ENCODE measurements at regions not wholly inside any gene's neighbourhood (a gene's known extent, or its start where the extent isn't known, plus 50 kb on each side); places are given as distances from the start of the nearest gene placed in this dataset.
A peak's percentile ranks its signal among the peaks of the same experiment; 100 is the strongest.
"Not testable (repeated sequence)": the region's sequence is repeated elsewhere in the genome, so short reads cannot be mapped to it uniquely, and the experiment has no call there.

DNA sequence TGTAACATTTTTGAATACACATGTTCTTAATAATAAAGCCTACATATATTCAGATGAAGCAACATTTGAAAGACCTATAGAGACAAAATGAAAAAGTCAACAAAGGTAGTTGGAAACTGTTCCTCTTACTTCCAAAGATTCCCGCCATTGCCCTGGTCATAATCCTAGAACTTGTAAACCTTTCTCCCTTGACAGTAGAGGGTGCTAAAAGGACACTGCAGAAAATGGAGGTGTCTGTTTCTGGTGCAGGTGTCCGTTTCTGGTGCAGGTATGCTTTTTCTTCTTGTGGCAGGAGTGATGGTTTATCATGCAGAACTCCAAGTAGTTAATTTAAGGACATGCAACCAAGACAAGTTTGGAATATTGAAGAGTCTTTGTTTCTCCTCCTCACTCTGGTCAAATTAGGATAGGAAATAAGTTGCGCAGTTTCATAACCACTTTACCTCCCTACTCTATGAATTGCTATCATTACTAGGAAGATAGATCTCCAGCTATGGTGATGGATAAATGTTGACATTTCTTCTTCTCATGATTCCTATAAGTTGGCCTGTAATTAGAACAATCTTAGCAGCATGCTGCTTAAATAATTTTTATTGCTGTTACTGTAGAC is 56.0 kb upstream of the FAM174A start:
- no peak for DNase-seq

DNA sequence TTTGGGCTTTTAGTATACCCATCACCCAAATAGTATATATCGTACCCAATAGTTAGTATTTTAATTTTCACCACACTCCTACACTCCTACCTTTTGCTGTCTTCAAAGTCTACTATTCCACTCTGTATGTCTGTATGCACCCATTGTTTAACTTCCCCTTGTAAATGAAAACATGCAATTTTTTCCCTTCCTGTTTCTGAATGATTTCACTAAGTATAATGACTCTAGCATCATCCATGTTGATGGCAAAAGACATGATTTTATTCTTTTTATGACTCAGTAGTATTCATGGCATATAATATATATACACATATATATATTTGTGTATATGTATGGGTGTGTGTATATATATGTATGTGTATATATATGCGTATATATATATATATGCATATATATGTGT is 63.1 kb upstream of the FAM174A start:
- DNase-seq: no peak

DNA sequence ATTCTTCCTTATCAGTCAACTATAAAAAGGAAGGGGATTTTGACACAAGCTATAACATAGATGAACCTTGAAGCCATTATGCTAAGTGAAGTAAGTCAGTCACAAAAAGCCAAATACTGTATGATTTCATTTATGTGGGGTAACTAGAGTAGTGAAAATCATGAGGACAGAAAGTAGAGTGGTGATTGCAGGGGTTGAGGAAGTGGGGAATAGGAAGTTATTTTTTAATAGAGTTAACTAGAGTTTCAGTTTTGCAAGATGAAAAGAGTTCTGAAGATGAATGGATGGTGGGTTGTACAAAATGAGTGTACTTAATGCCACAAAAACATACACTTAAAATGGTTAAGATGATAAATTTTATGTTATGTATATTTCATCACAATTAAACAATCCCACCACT is 65.4 kb upstream of the FAM174A start:
- no peak for DNase-seq

DNA sequence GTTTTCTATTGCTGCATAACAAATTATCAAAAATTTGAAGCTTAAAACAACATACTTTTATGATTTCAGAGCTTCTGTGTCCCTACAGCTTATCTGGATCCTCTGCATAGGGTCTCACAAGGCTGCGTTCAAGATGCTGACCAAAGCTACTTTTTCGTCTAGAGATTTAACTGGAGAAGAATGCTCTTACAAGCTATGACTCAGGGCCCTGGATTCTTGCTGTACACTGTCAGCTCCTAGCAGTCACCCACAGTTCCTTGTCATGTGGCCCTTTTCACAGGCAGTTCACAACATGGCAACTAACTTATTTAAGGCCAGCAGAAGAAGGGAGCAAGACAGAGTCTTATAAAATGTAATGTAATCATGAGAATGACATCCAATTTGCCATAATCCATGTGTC is 70.8 kb upstream of the FAM174A start:
- no peak for DNase-seq

DNA sequence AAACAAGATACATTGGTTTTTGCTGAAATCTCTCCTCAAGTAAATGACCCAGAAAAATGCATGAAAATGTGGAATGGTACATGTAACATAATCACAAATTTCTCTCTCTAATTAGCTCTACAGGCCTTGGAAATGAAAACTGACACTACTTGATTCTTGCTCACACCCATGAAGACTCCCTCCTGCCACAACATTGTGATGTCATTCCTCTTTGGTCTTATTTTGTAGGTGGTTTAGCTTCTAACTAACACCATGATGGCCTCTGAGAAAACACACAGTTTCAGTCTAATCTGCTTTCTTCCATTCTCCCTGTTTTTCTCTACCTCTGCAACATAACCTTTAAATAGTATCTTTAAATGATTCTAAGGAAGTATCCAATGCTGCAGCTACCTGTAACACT is 78.6 kb upstream of the FAM174A start:
- DNase-seq: no peak

DNA sequence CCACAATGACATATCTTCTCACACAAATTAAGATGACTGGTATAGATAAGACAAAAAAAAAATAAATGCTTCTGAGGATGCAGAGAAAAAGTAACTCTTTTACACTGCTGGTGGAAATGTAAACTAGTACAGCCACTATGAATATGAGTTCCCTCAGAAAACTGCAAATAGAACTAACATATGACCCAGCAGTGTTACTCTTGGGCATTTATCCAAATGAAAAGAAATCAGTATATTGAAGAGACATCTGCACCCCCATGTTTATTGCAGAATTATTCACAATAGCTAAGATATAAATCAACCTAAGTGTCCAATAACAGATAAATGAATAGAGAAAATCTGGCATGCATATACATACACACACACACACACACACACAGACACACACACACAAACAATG is 83.0 kb upstream of the FAM174A start:
- no peak for DNase-seq

DNA sequence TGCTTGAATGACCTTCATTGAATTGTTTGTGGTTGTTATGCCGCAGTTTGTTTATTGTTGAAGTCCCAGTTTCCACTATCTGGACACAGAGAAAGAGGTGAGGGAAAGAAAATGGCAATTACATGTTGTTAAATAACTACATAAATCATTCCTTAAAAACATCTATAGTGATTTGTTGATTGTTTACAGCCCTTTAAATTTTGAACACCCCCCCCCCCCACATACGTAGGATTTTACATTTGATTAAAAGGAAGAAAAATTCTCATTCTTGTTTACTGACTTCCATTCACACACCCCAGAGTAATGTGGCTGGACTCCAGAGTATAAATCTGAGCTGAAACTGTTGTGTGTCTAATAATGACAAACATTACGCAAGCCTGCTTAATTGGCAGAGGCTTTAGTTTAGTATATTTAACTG is 87.1 kb upstream of the FAM174A start:
- DNase-seq: no peak

DNA sequence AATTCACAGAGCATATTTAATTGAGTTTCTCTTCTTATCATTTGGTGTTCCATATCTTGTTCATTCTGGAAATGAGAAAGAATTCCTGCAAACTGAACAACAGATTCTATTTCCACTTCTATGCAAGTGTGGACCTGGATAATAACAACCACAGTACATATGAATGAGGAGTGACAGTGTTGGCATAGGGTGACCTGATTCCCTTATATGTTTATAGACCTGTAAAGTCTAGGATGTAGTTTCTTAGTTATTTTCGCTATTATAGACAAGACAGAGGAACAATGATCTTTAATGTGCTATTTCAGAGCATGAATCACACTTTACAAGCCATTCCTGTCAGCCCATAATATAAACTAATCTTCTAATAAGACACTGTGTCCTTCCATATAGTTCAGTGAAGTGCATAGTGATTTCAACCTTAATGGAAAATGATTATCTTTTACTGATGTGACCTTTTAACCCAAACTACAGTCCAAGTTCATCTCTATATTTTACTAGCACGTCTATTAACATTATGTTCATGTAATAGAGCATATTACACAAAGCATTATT is 88.2 kb upstream of the FAM174A start:
- DNase-seq: no peak

DNA sequence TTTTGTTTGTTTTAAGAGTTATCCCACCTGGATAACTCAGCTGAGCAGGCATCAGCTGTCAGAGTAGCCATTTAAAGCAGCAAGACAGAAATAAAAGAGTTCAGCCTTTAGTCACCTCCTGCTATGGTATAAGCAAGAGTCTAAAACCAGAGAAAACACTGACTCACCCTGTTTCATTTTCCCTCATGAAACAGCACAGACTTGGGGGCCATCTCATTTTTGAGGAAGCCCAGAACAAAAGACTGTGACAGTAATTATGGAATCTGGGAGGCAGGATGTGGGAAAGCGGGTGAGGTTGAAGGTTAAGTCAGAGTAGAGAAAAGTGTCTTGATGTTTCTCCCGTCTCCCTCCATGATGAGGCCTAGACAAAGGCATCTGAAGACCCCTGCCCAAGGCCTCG is 90.2 kb upstream of the FAM174A start:
- no peak for DNase-seq

DNA sequence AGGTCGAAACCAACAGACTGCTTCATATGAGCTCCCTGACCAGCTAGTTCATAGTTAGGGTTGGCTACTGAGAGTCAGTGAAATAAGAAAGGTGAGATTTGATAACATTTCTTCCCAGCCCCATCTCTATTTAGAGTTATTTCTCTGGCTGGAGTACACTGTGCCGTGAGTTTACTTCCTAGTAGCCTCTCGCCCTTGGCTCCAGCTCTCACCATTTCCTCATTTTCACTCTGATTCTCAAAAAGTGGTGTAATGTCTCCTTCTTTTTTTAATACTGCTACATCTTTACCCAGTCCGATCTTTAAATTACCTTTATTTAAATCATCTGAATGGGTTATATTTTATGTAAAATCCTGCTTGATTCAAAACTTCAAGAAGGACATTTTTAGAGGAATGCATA is 100.4 kb upstream of the FAM174A start:
- DNase-seq: no peak

DNA sequence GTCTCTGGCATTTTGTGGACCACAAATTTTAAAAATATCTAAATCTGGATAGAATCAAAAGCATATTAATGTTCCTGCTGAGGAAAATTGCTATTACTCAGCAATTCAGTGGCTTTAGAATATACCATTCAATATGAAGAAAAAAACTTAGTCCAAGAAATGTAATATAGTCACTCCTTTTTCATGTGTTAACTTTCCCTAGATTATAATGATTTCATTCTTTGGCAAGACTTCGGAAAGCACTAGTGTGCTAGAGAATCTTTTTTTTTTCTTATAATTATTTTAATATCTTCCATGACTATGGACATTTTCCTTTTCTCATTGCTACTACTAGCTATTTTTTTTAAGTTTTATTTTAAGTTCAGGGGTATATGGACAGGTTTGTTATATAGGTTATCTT is 102.4 kb upstream of the FAM174A start:
- DNase-seq: no peak

DNA sequence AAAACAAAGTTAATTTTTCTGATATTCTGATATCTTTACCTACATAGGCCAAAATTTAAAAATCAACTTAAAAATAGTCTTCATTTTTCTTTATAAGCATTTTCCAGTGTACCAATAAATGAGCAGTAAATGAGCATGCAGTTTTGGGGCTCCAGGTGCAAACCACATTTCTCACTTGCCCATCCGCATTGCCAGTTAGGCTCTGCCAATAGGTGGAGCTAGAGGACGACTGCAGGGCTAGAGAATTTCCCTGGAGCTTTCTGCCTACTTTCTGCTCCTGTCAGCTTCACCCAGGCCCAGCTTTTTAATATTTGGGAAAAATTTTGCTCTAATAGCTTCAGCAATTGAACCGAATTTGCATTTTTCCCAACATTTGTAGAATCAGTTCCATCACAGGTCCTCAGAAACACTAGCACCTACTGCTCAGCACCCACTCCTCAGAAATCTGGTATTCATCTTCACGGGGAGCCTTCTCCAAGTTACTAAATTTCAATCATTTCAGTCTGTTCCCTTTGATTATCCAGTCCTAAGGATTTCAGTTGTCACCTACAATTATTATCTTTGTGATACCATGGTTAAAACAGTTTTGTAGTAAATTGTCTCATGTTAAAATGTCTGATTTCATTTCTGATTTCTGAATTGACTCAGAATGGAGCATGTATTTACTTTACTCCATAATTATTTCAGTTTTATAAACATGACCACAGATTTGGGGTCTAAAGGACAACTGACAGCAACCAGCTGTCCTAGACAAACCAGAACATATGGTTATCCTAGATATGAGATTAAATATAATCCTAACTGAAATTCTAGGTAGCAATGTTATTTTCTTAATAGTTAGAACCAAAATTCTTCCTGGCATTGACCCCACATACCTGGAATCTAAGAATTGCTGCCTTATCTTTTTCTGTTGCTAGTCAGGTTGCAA is 104.6 kb upstream of the FAM174A start:
- DNase-seq: peak; percentile 52

DNA sequence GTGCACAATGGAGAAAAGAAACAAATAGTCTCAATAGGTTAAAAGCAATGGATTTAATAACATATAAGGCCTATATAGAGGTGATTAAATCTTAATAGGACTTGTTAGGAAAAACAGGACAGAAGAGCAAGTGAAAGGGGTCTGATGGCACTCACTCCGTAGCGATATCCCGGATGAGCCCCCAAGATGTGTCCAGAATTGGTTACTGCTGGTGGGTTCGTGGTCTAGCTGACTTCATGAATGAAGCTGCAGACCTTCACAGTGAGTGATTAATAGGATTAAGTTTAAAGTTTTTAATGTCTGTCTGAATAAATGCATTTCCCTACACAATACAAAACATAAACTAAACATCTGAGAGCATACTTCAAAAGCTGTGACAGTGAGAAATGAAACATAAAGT is 110.4 kb upstream of the FAM174A start:
- DNase-seq: no peak

DNA sequence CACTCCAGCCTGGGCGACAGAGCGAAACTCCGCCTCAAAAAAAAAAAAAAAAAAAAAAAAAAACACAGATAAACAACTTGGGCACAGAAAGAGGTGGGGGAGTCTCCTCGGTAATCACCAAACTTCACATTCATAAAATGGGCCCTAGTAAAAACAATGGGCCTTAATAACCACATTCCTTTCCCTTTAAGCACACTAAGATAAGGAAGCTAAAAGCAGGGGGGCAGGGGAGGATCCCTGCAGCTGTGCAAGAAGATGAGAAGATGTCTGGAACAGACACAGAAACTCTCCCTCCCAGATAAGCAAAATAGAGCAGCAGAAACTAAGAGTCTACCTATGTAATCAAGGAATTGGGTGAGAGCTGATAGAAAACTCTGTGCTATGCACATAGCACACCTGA is 111.2 kb upstream of the FAM174A start:
- DNase-seq: no peak

DNA sequence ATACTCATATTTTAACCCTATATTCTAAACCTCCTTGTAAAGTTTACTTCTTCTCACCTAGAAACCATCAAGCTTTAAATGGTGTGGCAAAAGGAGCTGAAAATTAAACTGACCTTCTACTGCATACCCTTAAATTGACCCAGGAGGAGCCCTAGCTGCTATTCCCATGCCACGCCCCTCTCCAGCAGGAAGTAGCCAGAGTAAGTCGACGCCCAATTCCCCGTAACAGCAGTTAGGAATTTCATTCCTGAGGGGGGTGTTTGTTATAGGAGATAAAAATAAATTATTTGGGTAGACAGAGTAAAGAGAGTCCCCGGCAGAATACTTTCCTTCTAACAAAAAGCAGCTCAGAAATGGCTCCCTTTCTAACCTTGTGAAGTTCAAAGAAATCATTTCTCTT is 111.8 kb upstream of the FAM174A start:
- no peak for DNase-seq

DNA sequence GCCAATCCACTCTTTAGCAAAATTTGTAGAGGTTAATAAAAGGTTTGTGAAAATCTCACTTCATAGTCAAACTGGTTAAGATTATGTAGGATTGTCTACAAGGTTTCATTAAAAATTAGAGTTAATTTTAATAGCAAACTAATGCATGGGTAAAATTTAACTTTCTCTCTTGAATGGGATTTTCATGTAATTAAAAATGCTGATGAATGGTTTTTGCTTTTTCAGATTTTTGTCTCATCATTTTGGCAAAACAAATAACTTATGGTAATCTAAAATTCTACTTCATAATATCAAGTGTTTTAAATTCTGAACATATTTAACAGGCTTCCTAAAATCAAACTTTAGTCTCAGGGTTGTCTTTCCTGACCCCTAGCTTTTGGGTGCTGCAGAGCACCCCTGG is 113.8 kb upstream of the FAM174A start:
- no peak for DNase-seq

DNA sequence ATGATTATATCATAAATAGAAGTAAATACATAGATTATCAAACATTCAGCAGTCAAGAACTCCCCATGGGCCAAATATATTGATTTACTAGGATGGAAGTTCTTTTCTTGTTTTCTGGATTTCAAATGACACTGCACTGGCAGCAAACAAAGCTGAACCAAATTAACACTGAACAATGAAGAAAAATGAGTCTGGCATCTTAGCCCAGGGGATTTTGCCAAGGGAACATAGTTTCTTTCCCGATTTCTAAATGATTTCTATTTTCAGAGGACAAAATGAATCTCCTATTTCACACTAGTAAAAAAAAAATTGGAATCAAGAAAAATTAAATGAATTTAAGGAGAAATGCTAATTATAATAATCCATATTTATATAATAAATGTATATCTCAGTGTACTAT is 116.9 kb upstream of the FAM174A start:
- DNase-seq: no peak

DNA sequence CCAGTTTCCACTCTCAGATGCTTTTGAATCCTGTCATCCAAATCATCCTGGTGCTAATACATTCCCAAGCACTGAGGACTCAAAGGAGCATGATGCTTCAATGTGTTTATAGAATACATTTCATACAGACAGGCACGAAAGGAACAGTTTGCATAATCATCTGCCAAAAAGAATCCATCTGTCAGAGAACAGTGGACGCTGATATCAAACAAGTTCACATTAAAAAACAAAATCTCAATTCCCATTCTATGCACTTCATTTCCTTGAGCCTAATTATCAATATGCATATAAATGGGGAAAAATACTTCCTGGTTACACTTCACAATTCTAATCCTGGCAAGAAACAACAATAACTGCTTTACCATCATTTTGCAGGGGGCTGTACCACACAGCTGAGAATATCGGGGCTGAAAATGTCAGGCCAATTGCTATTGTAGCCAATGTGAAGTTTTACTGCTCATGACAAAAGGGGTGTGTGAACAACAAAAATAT is 125.5 kb upstream of the FAM174A start:
- DNase-seq: no peak

DNA sequence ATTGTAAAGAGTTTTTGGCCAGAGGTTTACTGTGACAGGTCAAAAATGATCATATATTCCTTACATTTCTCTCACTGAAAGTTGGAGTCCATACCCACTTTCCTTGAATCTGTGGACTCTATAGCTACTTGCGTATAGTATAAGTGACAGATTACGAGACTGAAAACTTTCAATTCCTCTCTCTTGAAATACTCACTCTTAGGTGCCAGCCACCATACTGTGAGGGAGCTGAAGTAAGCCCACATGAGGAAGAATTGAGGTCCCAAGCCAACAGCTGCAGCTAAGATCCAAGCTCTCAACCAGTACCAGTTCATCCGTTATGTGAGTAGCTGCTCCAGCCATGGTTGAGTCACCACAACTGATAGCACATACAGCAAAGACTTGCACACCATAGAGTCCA is 128.1 kb upstream of the FAM174A start:
- no peak for DNase-seq

DNA sequence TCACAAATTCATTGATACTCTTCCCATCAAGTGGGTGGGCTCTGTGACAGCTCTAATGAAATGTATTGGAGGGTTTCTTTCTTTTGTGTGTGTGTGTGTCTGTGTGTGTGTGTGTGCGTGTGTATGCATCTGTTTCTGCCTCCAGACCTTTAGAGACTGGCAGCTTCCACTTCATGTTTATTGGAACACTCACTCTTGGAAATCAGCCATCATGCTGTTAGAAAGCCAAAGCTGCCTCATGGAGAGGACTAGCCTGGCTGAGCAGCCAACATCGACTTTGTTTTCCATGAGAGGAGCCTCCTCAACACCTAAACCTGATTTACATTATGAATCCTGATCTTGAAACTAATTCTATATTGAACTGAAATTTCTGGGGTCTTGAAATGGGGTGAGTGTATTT is 128.5 kb upstream of the FAM174A start:
- DNase-seq: no peak

DNA sequence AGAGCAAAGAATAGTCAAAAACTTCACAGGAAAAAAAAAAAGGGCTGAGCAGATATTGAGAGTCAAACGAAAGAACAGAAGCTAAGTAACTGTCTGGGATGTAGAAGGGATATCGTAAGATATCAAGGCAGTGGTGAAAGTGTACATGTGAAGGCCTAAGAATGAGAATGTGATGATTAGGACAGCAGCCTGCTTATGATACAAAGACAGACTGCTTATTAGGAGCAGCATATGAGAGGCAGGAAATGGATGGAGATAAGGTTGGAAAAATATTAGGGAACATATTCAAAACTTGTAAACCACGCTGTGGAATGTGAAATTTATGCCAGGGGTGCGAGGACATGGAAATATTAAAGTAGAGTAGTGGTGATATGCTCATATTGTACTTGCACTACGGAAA is 133.1 kb upstream of the FAM174A start:
- DNase-seq: no peak

DNA sequence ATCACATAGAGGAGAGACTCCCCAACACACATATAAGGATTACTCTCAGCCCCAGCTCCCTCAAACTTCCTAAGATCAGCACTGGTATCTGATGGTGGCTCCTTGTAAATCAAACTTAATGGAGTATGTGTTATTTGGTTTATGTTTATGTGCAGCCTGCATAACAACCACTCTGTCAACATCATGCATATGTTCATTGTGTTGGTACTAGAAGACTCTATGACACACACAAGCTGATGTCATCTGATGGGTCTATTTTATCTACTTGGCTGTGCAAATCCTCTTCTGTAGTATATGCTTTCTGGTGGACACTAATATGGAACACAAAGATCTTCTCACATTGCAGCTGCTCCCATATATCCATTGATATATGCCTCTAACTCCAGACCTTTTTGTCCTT is 134.0 kb upstream of the FAM174A start:
- DNase-seq: no peak

DNA sequence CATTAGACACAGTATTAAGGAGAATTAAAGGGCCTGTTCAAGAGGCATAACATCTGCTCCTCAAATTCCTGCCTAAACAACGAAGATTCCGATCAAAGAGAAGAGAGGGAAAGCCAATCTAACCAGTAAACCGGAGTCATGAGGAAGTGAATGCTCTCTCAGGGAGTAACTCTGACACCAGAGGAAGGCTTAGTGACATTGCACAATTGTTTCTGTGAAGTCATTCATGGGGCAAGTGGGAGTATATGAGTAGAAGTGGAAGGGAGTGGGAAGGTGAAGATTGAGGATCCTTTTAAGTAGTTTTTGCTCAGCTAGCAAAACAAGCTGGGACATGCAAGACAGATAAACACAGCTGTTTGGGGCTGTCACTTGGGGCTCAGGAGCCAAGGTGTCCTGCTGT is 136.4 kb upstream of the FAM174A start:
- not testable (repeated sequence) for DNase-seq

DNA sequence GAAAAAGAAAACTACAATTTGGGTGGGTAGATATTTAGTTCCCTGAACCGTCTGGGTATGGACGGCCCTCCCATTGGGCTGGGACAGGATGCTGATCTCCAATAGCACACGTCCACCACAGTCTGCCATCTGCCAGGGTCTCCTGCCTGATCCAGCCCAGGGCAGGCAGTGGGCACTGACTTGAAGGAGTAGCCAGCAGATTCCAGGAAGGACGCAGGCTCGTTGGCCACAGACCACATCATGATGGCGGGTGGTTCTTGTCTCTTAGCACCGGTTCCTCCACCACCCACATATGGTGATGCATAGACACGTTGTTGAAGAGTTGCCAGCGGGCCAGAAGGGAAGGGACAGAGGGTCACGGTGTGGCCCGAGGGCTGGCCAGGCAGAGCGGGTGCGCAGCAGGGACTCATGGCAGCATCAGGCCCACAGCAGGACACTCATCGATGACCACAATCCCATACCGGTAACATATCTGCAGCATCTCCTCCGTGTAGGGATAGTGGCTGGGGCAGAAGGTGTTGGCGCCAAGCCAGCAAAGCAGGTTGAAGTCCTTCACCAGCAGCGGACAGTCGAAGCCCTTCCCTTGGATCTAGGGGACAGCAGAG is 155.8 kb upstream of the FAM174A start:
- not testable (repeated sequence) for DNase-seq

Measured in stimulated activated CD4-positive, alpha-beta T cell treated with anti-CD3 and anti-CD28 coated beads, Interleukin-4, amount 100 ng/mL, for 24 hours (primary cell).